Endothelial cell (in vitro differentiated cells): ENCODE measurements at regions not wholly inside any gene's neighbourhood (a gene's known extent, or its start where the extent isn't known, plus 50 kb on each side); places are given as distances from the start of the nearest gene placed in this dataset.
"Not testable (repeated sequence)": the region's sequence is repeated elsewhere in the genome, so short reads cannot be mapped to it uniquely, and the experiment has no call there.

Experiments used
- DNase-seq: peaks from one replicate; pipeline ENCODE4 v3.0.0; 2021; ENCODE audit warnings: low spot score
- H3K27ac Mint-ChIP-seq: one replicate; pipeline ENCODE4 v1.8.0; 2021; ENCODE audit warnings: mixed read lengths, inconsistent platforms; ENCODE audit not compliant: unreplicated experiment
- H3K27me3 Mint-ChIP-seq: one replicate; pipeline ENCODE4 v1.8.0; 2021; ENCODE audit warnings: mild to moderate bottlenecking, moderate library complexity, mixed read lengths, inconsistent platforms; ENCODE audit not compliant: unreplicated experiment
- H3K36me3 Mint-ChIP-seq: one replicate; pipeline ENCODE4 v1.8.0; 2021; ENCODE audit warnings: mild to moderate bottlenecking, low read depth, mixed read lengths, inconsistent platforms; ENCODE audit not compliant: unreplicated experiment
- H3K4me1 Mint-ChIP-seq: one replicate; pipeline ENCODE4 v1.8.0; 2021; ENCODE audit warnings: mild to moderate bottlenecking, mixed read lengths, inconsistent platforms; ENCODE audit not compliant: unreplicated experiment
- H3K4me3 Mint-ChIP-seq: one replicate; pipeline ENCODE4 v1.8.0; 2021; ENCODE audit warnings: mild to moderate bottlenecking, mixed read lengths, inconsistent platforms; ENCODE audit not compliant: unreplicated experiment
- H3K9me3 Mint-ChIP-seq: one replicate; pipeline ENCODE4 v1.8.0; 2021; ENCODE audit warnings: mixed read lengths, inconsistent platforms; ENCODE audit not compliant: unreplicated experiment
- TF ChIP-seq, protein P1 (sequence below): fragments of 200-600 bp; sonication (generic); IDR thresholded peaks from one replicate; pipeline ENCODE4 v1.5.0; 2021; ENCODE audit warnings: antibody characterized with exemption; ENCODE audit not compliant: unreplicated experiment

DNA sequence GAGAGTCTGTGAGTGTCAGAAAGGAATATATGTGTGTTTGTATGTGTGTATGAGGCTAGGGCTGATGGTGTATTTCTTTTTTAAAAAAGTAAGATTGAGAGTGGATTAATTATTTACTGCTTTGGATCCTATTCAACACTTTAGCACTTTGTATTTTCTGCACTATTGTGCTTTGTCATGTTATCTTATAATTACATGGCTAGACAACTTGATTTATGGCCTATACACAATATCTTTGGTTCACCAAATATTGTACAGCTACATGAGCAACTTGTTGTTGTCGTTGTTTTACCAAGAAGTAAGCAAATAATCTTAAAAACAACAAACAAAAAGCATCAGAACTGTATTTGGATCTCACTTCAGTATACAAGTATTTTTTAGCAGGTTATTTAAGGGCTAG, 84.6 kb upstream of the TBX18 start:
- Mint-ChIP-seq H3K27me3 (no peaks in the 10 kb centered on the region), H3K4me1 (no peaks in the 10 kb centered on the region), H3K27ac (no peak overlapping the region), H3K36me3 (no peaks in the 10 kb centered on the region), H3K9me3 (no peaks in the 10 kb centered on the region), H3K4me3 (no peak overlapping the region)
- TF ChIP-seq, protein P1, sequence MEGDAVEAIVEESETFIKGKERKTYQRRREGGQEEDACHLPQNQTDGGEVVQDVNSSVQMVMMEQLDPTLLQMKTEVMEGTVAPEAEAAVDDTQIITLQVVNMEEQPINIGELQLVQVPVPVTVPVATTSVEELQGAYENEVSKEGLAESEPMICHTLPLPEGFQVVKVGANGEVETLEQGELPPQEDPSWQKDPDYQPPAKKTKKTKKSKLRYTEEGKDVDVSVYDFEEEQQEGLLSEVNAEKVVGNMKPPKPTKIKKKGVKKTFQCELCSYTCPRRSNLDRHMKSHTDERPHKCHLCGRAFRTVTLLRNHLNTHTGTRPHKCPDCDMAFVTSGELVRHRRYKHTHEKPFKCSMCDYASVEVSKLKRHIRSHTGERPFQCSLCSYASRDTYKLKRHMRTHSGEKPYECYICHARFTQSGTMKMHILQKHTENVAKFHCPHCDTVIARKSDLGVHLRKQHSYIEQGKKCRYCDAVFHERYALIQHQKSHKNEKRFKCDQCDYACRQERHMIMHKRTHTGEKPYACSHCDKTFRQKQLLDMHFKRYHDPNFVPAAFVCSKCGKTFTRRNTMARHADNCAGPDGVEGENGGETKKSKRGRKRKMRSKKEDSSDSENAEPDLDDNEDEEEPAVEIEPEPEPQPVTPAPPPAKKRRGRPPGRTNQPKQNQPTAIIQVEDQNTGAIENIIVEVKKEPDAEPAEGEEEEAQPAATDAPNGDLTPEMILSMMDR = no peak
- DNase-seq = no peak

DNA sequence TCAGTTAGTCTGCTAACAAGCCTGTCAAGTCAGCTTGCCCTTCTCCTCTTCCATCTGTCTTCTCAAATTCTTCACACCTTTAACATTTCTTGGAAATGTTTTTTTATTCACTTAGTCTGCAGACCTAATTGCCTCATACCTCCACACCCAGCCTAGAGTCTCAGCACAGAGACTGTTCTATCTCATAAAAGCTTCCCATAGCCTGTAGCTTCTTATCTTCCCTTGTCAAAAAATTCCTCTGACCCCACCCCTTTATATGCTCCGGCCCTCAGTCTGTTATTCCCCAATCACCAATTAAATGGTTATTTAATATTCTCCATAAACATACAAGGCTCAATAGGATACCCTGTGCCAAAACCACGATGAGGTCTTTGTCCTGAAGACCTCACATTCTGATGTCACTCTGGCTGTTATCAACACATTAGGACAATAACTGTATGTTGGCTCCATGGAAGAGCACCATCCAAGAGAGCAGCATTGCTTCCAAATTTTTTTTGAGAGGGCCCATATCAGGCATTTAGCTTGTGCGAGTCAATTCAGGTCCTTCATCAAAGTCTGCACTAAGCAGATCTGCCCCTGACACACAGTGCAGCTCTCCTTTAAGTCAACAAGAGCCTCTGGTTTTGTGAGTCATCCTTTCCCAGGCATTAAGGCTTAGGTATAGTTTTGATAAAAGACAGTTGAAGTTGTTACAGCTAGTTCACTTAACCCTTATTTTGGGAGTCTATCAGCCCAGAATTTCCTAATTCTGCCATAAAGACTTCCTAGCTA, 83.2 kb upstream of the TBX18 start:
- Mint-ChIP-seq H3K36me3 (no peaks in the 10 kb centered on the region), H3K4me3 (no peak overlapping the region), H3K9me3 (no peaks in the 10 kb centered on the region), H3K4me1 (no peaks in the 10 kb centered on the region), H3K27me3 (no peaks in the 10 kb centered on the region), H3K27ac (no peak overlapping the region)
- DNase-seq = no peak
- TF ChIP-seq, protein P1 = no peak

DNA sequence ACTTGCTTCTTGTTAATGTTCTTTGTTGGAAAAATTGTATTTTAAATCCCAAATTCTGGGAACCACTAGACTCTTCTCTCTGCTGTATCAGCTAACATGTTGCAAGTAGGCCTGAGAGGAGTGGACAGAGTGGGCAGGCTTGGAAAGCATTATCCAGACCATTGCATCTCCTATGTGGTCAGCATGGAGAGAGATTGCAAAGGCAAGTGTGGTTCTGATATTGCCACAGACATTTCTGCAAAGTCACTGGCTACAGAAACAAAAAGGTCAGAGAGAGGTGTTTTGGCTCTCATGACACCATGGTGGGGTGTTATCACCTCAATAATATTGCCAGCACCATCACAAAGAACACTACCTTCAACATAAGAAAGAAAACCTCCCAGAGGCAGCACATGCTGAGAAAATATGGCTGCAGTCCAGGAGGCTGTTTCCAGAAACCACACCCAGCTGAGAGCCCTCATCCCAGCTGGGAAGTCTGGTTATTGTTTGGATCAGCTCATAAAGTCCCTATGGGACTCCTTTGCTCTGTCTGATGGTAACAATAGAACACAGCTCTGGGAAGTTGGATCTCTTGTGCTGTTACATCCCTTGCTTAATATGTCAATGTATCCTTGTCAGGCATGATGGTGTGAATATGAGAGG, 78.2 kb upstream of the TBX18 start:
- Mint-ChIP-seq H3K9me3 (no peaks in the 10 kb centered on the region), H3K27ac (no peak overlapping the region), H3K4me3 (no peak overlapping the region), H3K27me3 (no peaks in the 10 kb centered on the region), H3K4me1 (no peaks in the 10 kb centered on the region), H3K36me3 (no peaks in the 10 kb centered on the region)
- no peak for DNase-seq
- TF ChIP-seq, protein P1 = no peak

DNA sequence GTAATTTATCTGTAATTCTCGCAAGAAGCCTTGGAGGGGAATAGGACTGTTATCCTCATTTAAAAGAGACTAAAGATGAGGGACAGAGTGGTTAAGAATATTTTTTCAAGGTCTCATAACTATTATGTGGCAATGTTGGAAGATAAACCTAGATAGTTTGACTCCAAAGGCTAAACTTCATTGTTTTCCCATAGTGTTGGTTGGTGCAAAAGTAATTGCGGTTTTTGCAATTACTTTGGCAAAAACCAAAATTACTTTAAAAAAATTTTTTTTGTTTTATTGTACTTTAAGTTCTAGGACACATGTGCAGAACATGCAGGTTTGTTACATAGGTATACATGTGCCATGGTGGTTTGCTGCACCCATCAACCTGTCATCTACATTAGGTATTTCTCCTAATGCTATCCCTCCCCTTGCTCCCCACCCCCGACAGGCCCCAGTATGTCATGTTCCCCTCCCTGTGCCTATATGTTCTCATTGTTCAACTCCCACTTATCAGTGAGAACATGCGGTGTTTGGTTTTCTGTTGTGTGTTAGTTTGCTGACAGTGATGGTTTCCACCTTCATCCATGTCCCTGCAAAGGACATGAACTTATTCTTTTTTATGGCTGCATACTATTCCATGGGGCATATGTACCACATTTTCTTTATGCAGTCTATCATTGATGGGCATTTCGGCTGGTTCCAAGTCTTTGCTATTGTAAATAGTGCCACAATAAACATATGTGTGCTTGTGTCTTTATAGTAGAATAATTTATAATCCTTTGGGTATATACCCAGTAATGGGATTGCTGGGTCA, 72.9 kb upstream of the TBX18 start:
- not testable (repeated sequence) for H3K27ac Mint-ChIP-seq, H3K4me1 Mint-ChIP-seq

DNA sequence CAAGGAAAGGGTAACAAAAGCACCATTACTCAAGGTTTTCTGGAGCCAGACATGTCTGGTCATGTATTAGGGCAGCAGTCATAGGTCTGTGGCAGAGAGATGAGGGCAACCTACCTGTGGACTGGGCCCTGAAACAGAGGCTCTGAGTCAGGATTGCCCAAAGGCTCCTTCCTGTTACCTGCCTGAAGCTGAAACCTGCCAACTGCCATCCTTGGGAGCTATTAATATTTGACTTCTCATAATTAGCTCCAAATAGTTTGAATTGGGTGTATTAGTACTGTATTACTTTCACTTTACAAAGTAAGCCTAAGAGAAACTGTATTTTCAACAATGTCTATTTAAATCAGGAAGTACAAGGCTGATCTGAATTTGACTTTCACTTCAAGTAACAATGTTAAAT, 72.0 kb upstream of the TBX18 start:
- TF ChIP-seq, protein P1 = no peak
- peaks cover 2% of the 10 kb centered on the region for H3K36me3 Mint-ChIP-seq
- H3K4me1 Mint-ChIP-seq = no peaks in the 10 kb centered on the region
- H3K9me3 Mint-ChIP-seq = no peaks in the 10 kb centered on the region
- no peak overlapping the region for H3K27ac Mint-ChIP-seq
- no peak overlapping the region for H3K4me3 Mint-ChIP-seq
- H3K27me3 Mint-ChIP-seq = no peaks in the 10 kb centered on the region
- no peak for DNase-seq

More for the DNA sequence above, 72.9 kb upstream of the TBX18 start:
- H3K27me3 Mint-ChIP-seq, H3K9me3 Mint-ChIP-seq, DNase-seq, H3K36me3 Mint-ChIP-seq, H3K4me3 Mint-ChIP-seq: not testable (repeated sequence)
